T-helper 2 cell treated with Interferon-gamma antibody and Interleukin-4, amounts not matched to agents 5 μg/mL and 100 μg/mL, for 36 hours (primary cell): ENCODE measurements at regions not wholly inside any gene's neighbourhood (a gene's known extent, or its start where the extent isn't known, plus 50 kb on each side); places are given as distances from the start of the nearest gene placed in this dataset.
A peak's percentile ranks its signal among the peaks of the same experiment; 100 is the strongest.

Experiments used
- DNase-seq: peaks from one replicate; pipeline ENCODE4 v3.0.0; 2021; ENCODE audit warnings: low spot score
- H3K27ac Mint-ChIP-seq: one replicate; pipeline ENCODE4 v1.8.0; 2021; ENCODE audit warnings: mild to moderate bottlenecking, mixed read lengths
- H3K27me3 Mint-ChIP-seq: one replicate; pipeline ENCODE4 v1.8.0; 2021; ENCODE audit warnings: low read depth, mixed read lengths
- H3K36me3 Mint-ChIP-seq: one replicate; pipeline ENCODE4 v1.8.0; 2021; ENCODE audit warnings: low read depth, mixed read lengths
- H3K4me1 Mint-ChIP-seq: one replicate; pipeline ENCODE4 v1.8.0; 2021; ENCODE audit warnings: low read depth, mixed read lengths
- H3K4me3 Mint-ChIP-seq: one replicate; pipeline ENCODE4 v1.8.0; 2022; ENCODE audit warnings: mild to moderate bottlenecking, moderate library complexity, mixed read lengths
- H3K9me3 Mint-ChIP-seq: one replicate; pipeline ENCODE4 v1.8.0; 2021; ENCODE audit warnings: mixed read lengths

DNA sequence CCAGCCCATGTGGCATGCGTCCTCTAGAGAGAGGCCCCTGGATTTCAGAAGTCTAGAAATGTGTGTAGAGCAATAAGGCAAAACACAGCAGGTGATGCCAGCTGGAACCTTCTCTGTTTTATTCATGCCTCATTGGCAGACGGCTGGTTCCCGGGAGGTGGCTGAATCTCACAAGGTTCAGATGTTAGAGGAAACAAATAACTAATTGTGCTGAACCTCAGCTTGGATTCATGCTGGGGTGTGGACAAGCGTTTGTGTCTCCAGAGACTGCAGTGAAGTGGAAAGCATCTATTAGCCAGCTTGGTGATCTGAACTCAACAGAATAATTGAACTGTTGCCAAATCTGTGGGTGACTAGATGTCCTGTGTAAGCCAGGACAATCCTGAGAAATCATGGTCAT, 131.1 kb upstream of the NR4A3 start:
- DNase-seq, result no peak
- Mint-ChIP-seq H3K9me3 (no peaks in the 10 kb centered on the region), H3K4me3 (no peak overlapping the region), H3K27ac (no peak overlapping the region), H3K27me3 (peaks cover 16% of the 10 kb centered on the region), H3K36me3 (no peaks in the 10 kb centered on the region), H3K4me1 (no peaks in the 10 kb centered on the region)

DNA sequence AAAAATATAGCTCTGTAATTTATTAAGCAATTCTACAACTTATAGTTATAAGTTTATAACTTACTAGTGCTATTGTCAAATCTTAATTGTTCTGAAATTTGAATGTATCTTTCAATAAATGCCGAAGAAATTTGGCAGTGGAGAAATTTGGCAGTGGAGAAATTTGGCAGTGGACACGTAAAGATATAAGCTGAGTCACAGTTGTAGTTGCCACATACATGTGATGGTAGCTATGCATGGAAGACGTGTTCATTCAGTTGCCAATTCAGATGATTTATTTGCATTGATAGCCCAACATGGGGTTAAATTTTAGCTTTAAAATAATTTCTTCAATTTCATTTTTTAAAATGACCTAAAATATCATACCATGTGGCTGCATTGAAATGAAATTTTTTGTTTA, 127.8 kb upstream of the NR4A3 start:
- no peak for DNase-seq
- no peak overlapping the region for H3K4me3 Mint-ChIP-seq
- H3K36me3 Mint-ChIP-seq, result no peaks in the 10 kb centered on the region
- no peaks in the 10 kb centered on the region for H3K9me3 Mint-ChIP-seq
- H3K27me3 Mint-ChIP-seq, result peaks cover 10% of the 10 kb centered on the region
- no peak overlapping the region for H3K27ac Mint-ChIP-seq
- no peaks in the 10 kb centered on the region for H3K4me1 Mint-ChIP-seq

DNA sequence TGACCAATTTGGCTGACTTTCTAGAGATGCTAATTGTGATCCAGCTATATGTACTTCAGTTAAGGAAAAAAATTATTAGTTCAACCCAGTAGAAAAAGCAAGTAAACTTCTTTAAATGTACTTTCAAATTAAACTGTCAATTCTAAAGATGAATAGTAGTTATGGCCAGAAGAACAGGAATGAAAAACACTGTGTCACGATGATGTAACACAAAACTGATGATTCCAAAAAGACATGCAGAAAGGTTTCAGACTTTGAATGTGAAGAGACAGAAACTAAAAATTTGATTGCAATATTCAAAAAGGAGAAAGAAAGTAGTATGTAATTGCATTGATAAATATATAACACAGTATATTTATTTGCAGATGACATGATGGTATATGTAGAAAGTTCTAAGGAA, 127.3 kb upstream of the NR4A3 start:
- no peaks in the 10 kb centered on the region for H3K9me3 Mint-ChIP-seq
- H3K27ac Mint-ChIP-seq, result no peak overlapping the region
- peaks cover 10% of the 10 kb centered on the region for H3K27me3 Mint-ChIP-seq
- DNase-seq, result no peak
- H3K36me3 Mint-ChIP-seq, result no peaks in the 10 kb centered on the region
- no peaks in the 10 kb centered on the region for H3K4me1 Mint-ChIP-seq
- H3K4me3 Mint-ChIP-seq, result no peak overlapping the region

DNA sequence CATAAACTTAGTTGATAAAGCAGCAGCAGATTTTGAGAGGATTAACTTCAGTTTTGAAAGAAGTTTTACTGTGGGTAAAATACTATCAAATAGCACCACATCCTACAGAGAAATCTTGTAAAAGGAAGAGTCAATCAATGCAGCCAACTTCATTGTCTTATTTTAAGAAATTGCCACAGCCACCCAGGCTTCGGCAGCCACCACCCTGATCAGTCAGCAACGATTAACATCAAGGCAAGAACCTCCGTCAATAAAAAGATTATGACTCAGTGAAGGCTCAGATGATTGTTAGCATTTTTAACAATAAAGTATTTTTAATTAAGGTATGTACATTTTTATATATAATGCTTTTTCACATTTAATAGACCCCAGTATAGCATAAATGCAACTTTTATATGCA, 122.3 kb upstream of the NR4A3 start:
- H3K9me3 Mint-ChIP-seq, result no peaks in the 10 kb centered on the region
- no peaks in the 10 kb centered on the region for H3K36me3 Mint-ChIP-seq
- no peaks in the 10 kb centered on the region for H3K4me1 Mint-ChIP-seq
- no peak overlapping the region for H3K27ac Mint-ChIP-seq
- peaks cover 19% of the 10 kb centered on the region for H3K27me3 Mint-ChIP-seq
- DNase-seq, result no peak
- no peak overlapping the region for H3K4me3 Mint-ChIP-seq

DNA sequence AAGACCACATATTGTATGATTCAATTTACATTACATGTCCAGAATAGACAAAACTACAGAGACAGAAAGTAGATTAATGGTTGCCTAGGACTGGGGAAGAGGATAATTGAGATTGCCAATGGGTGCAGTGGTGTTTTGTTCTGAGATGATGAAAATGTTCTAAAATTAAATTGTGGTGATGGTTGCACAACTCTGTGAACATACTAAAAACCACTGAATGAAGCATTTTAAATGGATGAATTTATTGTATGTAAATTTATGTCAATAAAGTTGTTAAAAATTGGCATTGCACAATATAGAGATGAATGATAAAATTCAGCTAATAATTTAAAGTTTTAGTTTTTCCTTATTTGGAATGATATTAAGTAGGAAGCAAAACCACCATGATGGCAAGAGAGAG, 109.5 kb upstream of the NR4A3 start:
- peaks cover 3% of the 10 kb centered on the region for H3K27me3 Mint-ChIP-seq
- H3K36me3 Mint-ChIP-seq, result peaks cover 1% of the 10 kb centered on the region
- no peak for DNase-seq
- H3K9me3 Mint-ChIP-seq, result no peaks in the 10 kb centered on the region
- no peak overlapping the region for H3K27ac Mint-ChIP-seq
- H3K4me3 Mint-ChIP-seq, result no peak overlapping the region
- peaks cover 2% of the 10 kb centered on the region for H3K4me1 Mint-ChIP-seq

DNA sequence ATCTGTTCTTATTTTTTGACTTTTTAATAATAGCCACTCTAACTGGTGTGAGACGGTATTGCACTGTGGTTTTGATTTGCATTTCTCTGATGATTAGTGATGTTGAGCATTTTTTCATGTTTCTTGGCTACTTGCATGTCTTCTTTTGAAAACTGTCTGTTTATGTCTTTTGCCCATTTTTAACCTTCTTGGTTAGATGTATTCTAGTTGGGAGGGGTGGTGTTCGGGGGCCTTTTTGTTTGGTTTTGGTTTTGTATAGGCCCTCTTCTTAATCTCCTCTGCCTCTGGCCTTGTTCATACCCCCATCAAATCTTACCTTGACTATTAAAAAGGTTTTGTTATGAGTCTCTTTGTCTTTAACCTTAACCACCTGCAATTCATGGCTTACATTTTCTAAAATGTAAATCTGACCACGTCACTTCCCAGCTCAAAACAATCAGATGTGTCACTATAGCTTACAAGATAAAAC, 107.8 kb upstream of the NR4A3 start:
- Mint-ChIP-seq H3K27ac (no peak overlapping the region), H3K4me1 (peaks cover 2% of the 10 kb centered on the region)

DNA sequence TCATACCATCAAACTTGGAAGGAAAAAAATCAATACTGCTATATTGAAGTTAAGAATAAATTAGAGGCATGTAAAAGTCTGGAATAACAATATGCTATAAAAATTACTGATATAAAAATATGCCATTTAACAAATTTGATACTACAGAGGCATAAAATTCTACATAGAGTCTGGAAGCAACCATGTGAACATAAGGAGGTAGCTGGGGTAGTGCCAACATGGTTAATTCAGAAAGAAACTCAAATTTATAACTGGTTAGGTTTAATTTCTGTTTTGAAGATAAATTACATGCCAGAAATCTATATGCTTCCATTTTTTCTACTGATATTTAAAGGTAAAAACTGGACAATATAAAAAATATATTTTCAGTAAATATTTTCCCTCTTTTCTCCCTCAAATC, 103.1 kb upstream of the NR4A3 start:
- DNase-seq, result no peak
- Mint-ChIP-seq H3K27me3 (no peaks in the 10 kb centered on the region), H3K27ac (no peak overlapping the region), H3K4me3 (no peak overlapping the region), H3K9me3 (no peaks in the 10 kb centered on the region), H3K4me1 (peaks cover 35% of the 10 kb centered on the region), H3K36me3 (peaks cover 1% of the 10 kb centered on the region)

More for the DNA sequence above, 107.8 kb upstream of the NR4A3 start:
- DNase-seq, result no peak
- no peak overlapping the region for H3K4me3 Mint-ChIP-seq
- H3K36me3 Mint-ChIP-seq, result peaks cover 1% of the 10 kb centered on the region
- H3K9me3 Mint-ChIP-seq, result no peaks in the 10 kb centered on the region
- peaks cover 3% of the 10 kb centered on the region for H3K27me3 Mint-ChIP-seq

DNA sequence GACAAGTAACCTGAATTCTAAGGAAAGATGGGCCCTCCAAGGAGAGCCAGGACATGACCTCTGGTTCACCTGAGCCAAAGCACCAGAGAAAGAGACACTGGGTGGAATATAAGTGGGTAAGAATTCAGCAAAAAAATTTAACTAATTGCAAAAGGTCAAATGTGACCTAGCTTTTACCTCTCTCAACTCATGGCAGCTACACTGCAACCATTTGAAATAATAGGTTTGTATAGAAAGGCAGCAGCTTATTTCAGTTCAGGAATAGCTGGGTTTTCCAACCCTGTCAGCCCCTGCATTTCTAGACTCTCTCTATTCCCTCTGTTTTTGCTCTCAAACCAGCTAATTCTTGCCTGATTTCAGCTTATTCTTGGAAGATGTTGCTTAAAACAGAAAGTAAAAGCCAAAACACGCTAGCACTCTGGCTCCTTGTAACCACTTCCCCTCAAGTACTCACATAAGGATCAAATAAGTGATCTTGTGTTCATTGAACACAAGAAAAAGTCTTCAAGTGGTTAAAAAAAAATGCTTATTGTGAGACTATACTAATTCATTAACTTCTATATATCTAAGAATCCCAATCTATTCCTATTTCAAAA, 101.1 kb upstream of the NR4A3 start:
- Mint-ChIP-seq H3K36me3 (peaks cover 1% of the 10 kb centered on the region), H3K9me3 (no peaks in the 10 kb centered on the region)
- no peak for DNase-seq

DNA sequence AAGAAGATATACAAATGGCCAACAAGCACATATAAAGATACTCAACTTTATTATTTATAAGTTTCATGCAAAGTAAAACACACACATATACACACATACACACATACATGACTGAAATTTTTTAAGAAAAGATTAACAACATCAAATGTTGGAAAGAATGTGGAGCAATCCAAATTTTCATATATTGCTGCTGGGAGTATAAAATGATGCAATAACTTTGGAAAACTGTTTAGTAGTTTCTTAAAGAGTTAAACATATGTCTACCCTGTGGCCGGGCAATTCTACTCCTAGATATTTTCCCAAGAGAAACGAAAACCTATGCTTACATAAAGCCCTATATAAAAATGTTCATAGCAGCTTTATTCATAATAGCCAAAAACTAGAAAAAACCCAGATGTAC, 99.8 kb upstream of the NR4A3 start:
- Mint-ChIP-seq H3K27ac (no peak overlapping the region), H3K4me1 (peaks cover 33% of the 10 kb centered on the region), H3K4me3 (no peak overlapping the region), H3K27me3 (no peaks in the 10 kb centered on the region), H3K9me3 (no peaks in the 10 kb centered on the region), H3K36me3 (no peaks in the 10 kb centered on the region)
- DNase-seq, result no peak

More for the DNA sequence above, 101.1 kb upstream of the NR4A3 start:
- peak overlapping the region; percentile 85 for H3K27ac Mint-ChIP-seq
- H3K4me3 Mint-ChIP-seq, result peak overlapping the region; percentile 75
- peaks cover 33% of the 10 kb centered on the region for H3K4me1 Mint-ChIP-seq
- H3K27me3 Mint-ChIP-seq, result no peaks in the 10 kb centered on the region

DNA sequence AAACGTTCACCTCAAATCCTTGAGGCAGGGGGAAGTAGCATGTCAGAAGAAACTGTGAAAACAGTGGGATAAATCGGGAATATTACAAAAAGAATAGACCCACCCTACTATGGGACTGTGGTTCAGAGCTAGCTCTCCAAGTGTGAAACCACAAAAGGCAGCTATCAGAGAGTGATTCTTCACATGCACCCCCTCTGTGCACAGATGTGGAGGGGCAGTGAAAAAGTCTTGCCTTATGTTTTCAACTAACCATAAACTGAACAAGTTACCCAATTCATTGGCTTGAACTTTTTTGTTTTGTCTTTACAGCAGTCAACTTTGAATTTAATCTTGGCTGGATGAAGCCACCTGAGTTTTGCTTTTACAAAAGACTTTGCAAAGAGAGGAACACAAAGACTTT, 98.8 kb upstream of the NR4A3 start:
- Mint-ChIP-seq H3K27ac (no peak overlapping the region), H3K4me3 (no peak overlapping the region), H3K9me3 (no peaks in the 10 kb centered on the region), H3K4me1 (peaks cover 33% of the 10 kb centered on the region), H3K27me3 (no peaks in the 10 kb centered on the region), H3K36me3 (no peaks in the 10 kb centered on the region)
- no peak for DNase-seq

DNA sequence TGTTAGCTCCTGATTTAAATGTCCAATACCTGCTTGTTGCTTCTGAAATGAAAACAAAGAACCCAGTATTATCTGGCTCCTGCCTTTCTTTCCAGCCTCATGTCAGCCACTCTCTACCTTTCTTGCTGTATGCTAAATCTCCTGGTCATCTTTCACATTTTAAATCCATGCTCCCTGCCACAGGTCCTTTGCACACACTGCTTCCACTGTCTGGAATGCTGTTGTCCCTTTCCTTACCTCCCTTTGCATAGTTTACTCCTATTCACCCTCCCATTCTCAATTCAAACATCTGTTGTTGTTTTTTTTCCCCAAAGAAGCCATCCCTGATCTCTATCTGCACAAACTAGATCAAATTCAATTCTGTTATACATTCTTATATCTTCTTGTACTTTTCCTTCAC, 97.0 kb upstream of the NR4A3 start:
- Mint-ChIP-seq H3K27me3 (no peaks in the 10 kb centered on the region), H3K36me3 (no peaks in the 10 kb centered on the region), H3K27ac (no peak overlapping the region), H3K9me3 (no peaks in the 10 kb centered on the region), H3K4me3 (no peak overlapping the region), H3K4me1 (peaks cover 28% of the 10 kb centered on the region)
- DNase-seq, result no peak

DNA sequence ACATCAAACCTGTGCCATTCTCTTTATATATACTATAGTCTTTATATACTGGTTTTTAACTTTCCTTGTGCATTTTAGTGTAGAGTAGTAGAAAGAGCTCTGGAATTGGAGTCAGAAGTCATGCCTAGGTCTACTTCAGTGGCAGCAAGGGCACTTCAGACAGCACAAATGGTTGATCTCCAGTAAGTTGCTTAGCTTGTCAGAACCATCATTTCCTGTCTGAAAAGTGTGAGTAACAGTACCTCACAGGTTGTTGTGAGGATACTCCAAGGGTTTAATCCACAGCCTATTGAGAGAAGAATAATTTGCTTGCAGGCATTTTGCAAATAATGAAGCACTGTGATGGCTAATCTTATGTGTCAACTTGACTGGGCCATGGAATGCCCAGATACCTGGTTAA, 95.8 kb upstream of the NR4A3 start:
- Mint-ChIP-seq H3K36me3 (no peaks in the 10 kb centered on the region), H3K9me3 (no peaks in the 10 kb centered on the region), H3K4me1 (peaks cover 17% of the 10 kb centered on the region), H3K4me3 (no peak overlapping the region), H3K27ac (no peak overlapping the region), H3K27me3 (no peaks in the 10 kb centered on the region)
- no peak for DNase-seq

DNA sequence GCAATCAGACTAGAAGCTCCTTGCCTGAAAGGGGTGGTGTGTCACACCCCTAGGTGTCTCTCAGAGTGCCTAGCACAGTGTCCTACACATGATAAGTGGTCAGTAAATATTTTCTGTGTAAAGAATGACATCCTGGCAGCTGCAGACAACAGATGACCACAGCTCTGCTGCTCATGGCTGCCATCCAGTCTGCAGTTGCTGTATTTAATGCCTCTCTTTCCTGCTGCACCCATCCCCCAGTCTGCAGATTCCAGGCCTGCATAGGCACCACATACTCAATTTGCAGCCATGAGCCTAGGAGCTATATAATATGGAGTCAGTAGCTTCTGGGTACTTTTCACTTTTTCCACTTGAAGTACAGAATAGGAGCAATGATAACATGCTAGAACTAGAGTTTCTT, 94.9 kb upstream of the NR4A3 start:
- DNase-seq, result no peak
- no peaks in the 10 kb centered on the region for H3K27me3 Mint-ChIP-seq
- H3K27ac Mint-ChIP-seq, result no peak overlapping the region
- no peak overlapping the region for H3K4me3 Mint-ChIP-seq
- peaks cover 12% of the 10 kb centered on the region for H3K4me1 Mint-ChIP-seq
- H3K36me3 Mint-ChIP-seq, result no peaks in the 10 kb centered on the region
- no peaks in the 10 kb centered on the region for H3K9me3 Mint-ChIP-seq

DNA sequence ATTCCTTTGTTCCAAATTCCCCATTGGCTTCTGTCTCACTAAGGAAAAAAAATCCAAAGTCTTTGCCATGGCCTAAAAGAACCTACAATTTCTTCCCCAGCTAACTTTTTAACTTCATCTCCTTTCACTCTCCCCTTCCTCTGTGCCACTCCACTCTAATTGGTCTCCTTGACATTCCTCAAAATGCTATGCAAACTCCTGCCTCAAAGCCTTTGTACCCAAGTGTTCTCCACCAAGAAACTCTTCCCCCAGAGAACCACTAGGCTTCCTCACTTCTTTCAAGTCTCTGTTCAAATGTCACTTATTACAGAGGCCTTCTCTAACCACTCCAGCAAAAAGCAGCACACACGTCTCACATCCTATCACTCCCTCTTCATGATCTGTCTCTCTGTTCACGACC, 91.6 kb upstream of the NR4A3 start:
- Mint-ChIP-seq H3K9me3 (no peaks in the 10 kb centered on the region), H3K4me1 (peaks cover 4% of the 10 kb centered on the region), H3K4me3 (no peak overlapping the region), H3K27ac (no peak overlapping the region), H3K27me3 (peaks cover 5% of the 10 kb centered on the region), H3K36me3 (no peaks in the 10 kb centered on the region)
- no peak for DNase-seq

DNA sequence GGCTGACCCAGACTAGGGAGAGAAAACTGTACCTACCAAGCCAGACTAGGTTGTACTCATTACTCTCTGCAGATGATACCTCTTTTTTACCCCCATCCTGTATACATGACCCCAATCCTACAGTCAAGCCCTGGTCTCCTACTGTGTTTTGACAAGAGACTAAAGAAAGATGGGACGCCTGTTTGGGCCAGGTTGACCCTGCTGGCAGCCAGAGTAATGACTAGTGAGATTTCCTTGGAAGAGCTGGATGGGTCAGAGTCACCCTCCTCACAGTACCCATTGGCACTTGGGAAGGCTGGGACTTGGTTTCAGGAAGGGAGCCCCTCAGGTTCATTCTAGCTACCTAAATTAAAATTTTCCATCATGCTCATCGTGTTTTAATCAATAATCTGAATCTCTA, 89.7 kb upstream of the NR4A3 start:
- Mint-ChIP-seq H3K27me3 (peaks cover 11% of the 10 kb centered on the region), H3K4me3 (no peak overlapping the region), H3K4me1 (peaks cover 4% of the 10 kb centered on the region)

More for the DNA sequence above, 89.7 kb upstream of the NR4A3 start:
- H3K9me3 Mint-ChIP-seq, result no peaks in the 10 kb centered on the region
- H3K36me3 Mint-ChIP-seq, result no peaks in the 10 kb centered on the region
- no peak overlapping the region for H3K27ac Mint-ChIP-seq
- no peak for DNase-seq
